SK-N-SH (cell line): ENCODE measurements at regions not wholly inside any gene's neighbourhood (a gene's known extent, or its start where the extent isn't known, plus 50 kb on each side); places are given as distances from the start of the nearest gene placed in this dataset.

Experiments used
- CHD2 ChIP-seq: fragments of 150-350 bp; IDR thresholded peaks from 2 replicates; pipeline ENCODE4 v1.6.1; 2018; ENCODE audit warnings: low read length; ENCODE audit not compliant: partially characterized antibody
- CTCF ChIP-seq: fragments of 200-600 bp; sonication (generic); IDR thresholded peaks from 2 replicates; pipeline ENCODE4 v1.6.1; 2017; ENCODE audit warnings: antibody characterized with exemption, mild to moderate bottlenecking, moderate library complexity
- EZH2phosphoT487 ChIP-seq: fragments of 200-600 bp; sonication (generic); IDR thresholded peaks from 2 replicates; pipeline ENCODE4 v1.6.1; 2017; ENCODE audit warnings: low read depth, mixed run types, mild to moderate bottlenecking, antibody characterized with exemption, moderate library complexity, borderline replicate concordance
- FOXM1 ChIP-seq: IDR thresholded peaks from 2 replicates; pipeline ENCODE4 v1.4.0; 2012; ENCODE audit warnings: low read depth, mild to moderate bottlenecking
- POLR2AphosphoS5 ChIP-seq: IDR thresholded peaks from 2 replicates; pipeline ENCODE4 v1.6.1; 2012; ENCODE audit warnings: low read depth, low read length
- RCOR1 ChIP-seq: fragments of 150-350 bp; IDR thresholded peaks from 2 replicates; pipeline ENCODE4 v1.6.1; 2017; ENCODE audit warnings: antibody characterized with exemption, low read length
- SIN3A ChIP-seq: IDR thresholded peaks from 2 replicates; pipeline ENCODE4 v1.6.1; 2012; ENCODE audit warnings: low read depth, mild to moderate bottlenecking, low read length, moderate library complexity, borderline replicate concordance
- ZBTB33 ChIP-seq: IDR thresholded peaks from 2 replicates; pipeline ENCODE4 v1.4.0; 2012; ENCODE audit warnings: low read depth, borderline replicate concordance

- TF ChIP-seq CTCF, result no peak
- no peak for TF ChIP-seq CHD2
- TF ChIP-seq RCOR1, result no peak
- no peak for TF ChIP-seq EZH2phosphoT487
- TF ChIP-seq POLR2AphosphoS5, result no peak
- no peak for TF ChIP-seq FOXM1
- TF ChIP-seq ZBTB33, result no peak
- no peak for TF ChIP-seq SIN3A
These were observed 319.7 kb upstream of the WWC1 start for GRCh38 chr5:167971706-167972105.
